Caco-2 (cell line): ENCODE measurements at regions not wholly inside any gene's neighbourhood (a gene's known extent, or its start where the extent isn't known, plus 50 kb on each side); places are given as distances from the start of the nearest gene placed in this dataset.
A peak's percentile ranks its signal among the peaks of the same experiment; 100 is the strongest.

ENCODE experiments used
- BruUV-seq: library from RNA; stranded (reverse); fragments of 400-500 nt; replicated peaks from 2 replicates; lab custom pipeline; 2021; lab: Mats Ljungman, UMichigan
- CTCF ChIA-PET: fragments of 300-600 bp; sonication (Branson Sonifier 250); formaldehyde crosslinking; loops from one replicate; lab custom pipeline; 2022; ENCODE audit warnings: antibody characterized with exemption; lab: Charles Lee
- POLR2A ChIA-PET: fragments of 300-600 bp; sonication (Branson Sonifier 250); formaldehyde crosslinking; loops from one replicate; lab custom pipeline; 2022; ENCODE audit warnings: antibody characterized with exemption; lab: Charles Lee
- DNase-seq, 2 experiments: peaks; one replicate each; pipeline versions ENCODE4 v3.0.0 to v3.0.0-alpha.2; 2020 to 2022
- H3K27me3 ChIP-seq: replicated peaks from 2 replicates; pipeline ENCODE4 v1.6.0; 2011; ENCODE audit warnings: low read length; ENCODE audit not compliant: control insufficient read depth, insufficient read depth
- H3K36me3 ChIP-seq: 2 replicates; pipeline ENCODE4 v1.5.1; 2011; ENCODE audit warnings: low read length; ENCODE audit not compliant: control insufficient read depth, insufficient read depth
- H3K4me1 ChIP-seq: fragments of 250-450 bp; sonication (Bioruptor Pico); 2 replicates; pipeline ENCODE4 v1.5.1; 2020; ENCODE audit warnings: mild to moderate bottlenecking
- H3K4me3 ChIP-seq: 2 replicates; pipeline ENCODE4 v1.5.1; 2011; ENCODE audit warnings: low read depth, mild to moderate bottlenecking, control low read depth, low read length
- H3K9me3 ChIP-seq: fragments of 250-450 bp; sonication (Bioruptor Pico); 2 replicates; pipeline ENCODE4 v1.5.1; 2020; ENCODE audit warnings: mild to moderate bottlenecking, moderate library complexity
- H3K27ac Mint-ChIP-seq: one replicate; pipeline ENCODE4 v1.8.0; 2022; ENCODE audit warnings: mixed read lengths; ENCODE audit not compliant: unreplicated experiment
- H3K27me3 Mint-ChIP-seq: one replicate; pipeline ENCODE4 v1.8.0; 2022; ENCODE audit warnings: mixed read lengths; ENCODE audit not compliant: insufficient read depth, unreplicated experiment
- H3K36me3 Mint-ChIP-seq: one replicate; pipeline ENCODE4 v1.8.0; 2022; ENCODE audit warnings: mild to moderate bottlenecking, mixed read lengths; ENCODE audit not compliant: insufficient read depth, unreplicated experiment
- H3K4me1 Mint-ChIP-seq: one replicate; pipeline ENCODE4 v1.8.0; 2022; ENCODE audit warnings: low read depth, mixed read lengths; ENCODE audit not compliant: unreplicated experiment
- H3K4me3 Mint-ChIP-seq: one replicate; pipeline ENCODE4 v1.8.0; 2022; ENCODE audit warnings: mild to moderate bottlenecking, moderate library complexity, mixed read lengths; ENCODE audit not compliant: unreplicated experiment
- H3K9me3 Mint-ChIP-seq: one replicate; pipeline ENCODE4 v1.8.0; 2022; ENCODE audit warnings: mixed read lengths; ENCODE audit not compliant: unreplicated experiment
- intact Hi-C: fragments of 100-400 bp; cut with micrococcal nuclease; formaldehyde crosslinking; loops from one replicate; pipeline ENCODE4 v1.10.0; 2022; ENCODE audit not compliant: unreplicated experiment
- TF ChIP-seq, protein P1 (sequence below), 2 experiments: fragments of 200-600 bp in 1 of 2; IDR thresholded peaks; 1 replicate in 1 of 2; 2 replicates in 1 of 2; pipeline versions ENCODE4 v1.5.1 to v1.8.0; 2011 to 2022; ENCODE audit warnings: antibody characterized with exemption in 1 of 2, control low read depth in 1 of 2, inconsistent platforms in 1 of 2, low read depth in 1 of 2, low read length in 1 of 2, mild to moderate bottlenecking in 1 of 2, moderate library complexity in 1 of 2; ENCODE audit not compliant: insufficient read depth in 1 of 2, severe bottlenecking in 1 of 2, unreplicated experiment in 1 of 2

DNA sequence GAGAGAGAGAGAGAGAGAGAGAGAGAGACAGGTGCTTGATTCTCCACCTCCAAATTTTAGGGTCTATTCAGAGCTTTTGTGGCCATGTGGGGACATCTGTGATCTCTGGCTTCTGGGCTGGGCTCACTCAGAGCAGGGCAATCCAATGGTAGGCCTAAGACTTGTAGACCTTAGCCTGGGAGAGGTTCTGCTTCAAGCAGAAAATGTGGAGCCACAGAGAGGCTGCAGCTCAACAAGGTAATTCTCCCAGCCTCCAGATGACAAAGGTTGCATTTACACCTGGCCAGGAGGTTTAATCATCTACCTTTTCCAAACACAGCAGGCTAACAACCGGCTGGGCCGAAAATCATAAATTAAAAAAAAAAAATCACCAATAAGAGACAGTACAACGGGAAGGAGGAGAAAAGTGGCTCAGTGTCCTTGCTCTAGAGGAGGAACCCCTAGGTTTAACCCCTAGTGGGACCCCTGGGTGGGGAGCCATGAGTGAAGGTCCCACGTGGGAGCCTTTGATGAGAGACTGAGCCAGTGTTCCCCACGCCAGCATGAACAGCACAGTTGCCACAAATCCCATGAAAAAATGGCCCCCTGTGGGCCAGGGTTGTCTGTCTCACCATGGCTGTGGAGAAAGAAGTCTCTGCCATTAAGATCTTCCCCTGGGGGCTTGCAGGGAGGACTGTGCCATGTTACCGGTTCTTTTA is 124.0 kb upstream of the GATA6 start:
- peak; percentile 84 to 88 for DNase-seq
- Mint-ChIP-seq H3K4me3 (peak overlapping the region; percentile 71), H3K27ac (peak overlapping the region; percentile 89), H3K4me1 (peaks cover 75% of the 10 kb centered on the region), H3K36me3 (peaks cover 16% of the 10 kb centered on the region), H3K9me3 (peaks cover 2% of the 10 kb centered on the region), H3K27me3 (no peaks in the 10 kb centered on the region)
- no TSS peak for BruUV-seq
- 0 out of 2 replicates have a peak overlapping the region, but pooled peaks have one; percentile 2 for H3K4me3 ChIP-seq
- H3K9me3 ChIP-seq = 0 out of 2 replicates have a peak, but pooled peaks cover 3% of the 10 kb centered on the region
- no peaks in the 10 kb centered on the region for H3K27me3 ChIP-seq
- ChIA-PET POLR2A (interaction anchor here (0.6 to 2.3 kb wide), 9 partner anchors 12 to 124 kb away, joined by 3 to 17 read pairs (median 5); partner anchors contain the start of gene GATA6), CTCF (interaction anchor here (0.6 to 1.5 kb wide), 5 partner anchors 25 to 517 kb away, joined by 3 to 8 read pairs (median 6); no protein-coding TSS in a partner anchor)
- TF ChIP-seq, protein P1, sequence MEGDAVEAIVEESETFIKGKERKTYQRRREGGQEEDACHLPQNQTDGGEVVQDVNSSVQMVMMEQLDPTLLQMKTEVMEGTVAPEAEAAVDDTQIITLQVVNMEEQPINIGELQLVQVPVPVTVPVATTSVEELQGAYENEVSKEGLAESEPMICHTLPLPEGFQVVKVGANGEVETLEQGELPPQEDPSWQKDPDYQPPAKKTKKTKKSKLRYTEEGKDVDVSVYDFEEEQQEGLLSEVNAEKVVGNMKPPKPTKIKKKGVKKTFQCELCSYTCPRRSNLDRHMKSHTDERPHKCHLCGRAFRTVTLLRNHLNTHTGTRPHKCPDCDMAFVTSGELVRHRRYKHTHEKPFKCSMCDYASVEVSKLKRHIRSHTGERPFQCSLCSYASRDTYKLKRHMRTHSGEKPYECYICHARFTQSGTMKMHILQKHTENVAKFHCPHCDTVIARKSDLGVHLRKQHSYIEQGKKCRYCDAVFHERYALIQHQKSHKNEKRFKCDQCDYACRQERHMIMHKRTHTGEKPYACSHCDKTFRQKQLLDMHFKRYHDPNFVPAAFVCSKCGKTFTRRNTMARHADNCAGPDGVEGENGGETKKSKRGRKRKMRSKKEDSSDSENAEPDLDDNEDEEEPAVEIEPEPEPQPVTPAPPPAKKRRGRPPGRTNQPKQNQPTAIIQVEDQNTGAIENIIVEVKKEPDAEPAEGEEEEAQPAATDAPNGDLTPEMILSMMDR (IDR thresholded peaks at IDR 0.05; ENCODE audit: insufficient read depth in 1 of 2, low read depth in 1 of 2, low read length in 1 of 2, severe bottlenecking in 1 of 2, unreplicated experiment in 1 of 2) = no peak
- intact Hi-C loops = loop anchor here (1.0 to 2.0 kb wide), 4 partner anchors 25 to 123 kb away; partner anchors contain the start of gene GATA6
- H3K4me1 ChIP-seq = peaks cover 88% of the 10 kb centered on the region
- no peaks in the 10 kb centered on the region for H3K36me3 ChIP-seq

DNA sequence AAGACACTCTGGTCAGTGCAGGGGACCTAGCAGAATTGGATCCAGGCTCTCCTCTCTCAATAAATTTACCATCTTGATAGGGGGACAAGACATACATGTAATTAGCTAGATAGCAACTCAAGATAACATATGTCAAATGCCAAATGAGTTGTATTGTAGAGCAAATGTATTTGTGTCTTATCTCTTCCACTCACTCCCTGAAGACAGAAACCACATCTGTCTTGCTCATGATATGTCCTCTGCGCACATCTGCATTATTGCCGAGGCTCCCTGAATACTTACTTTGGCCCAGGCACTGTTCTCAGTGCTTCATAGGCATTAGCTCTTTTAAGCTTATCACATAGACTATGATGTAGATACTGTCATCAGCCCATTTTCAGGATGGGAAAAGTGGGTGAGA is 122.9 kb upstream of the GATA6 start:
- DNase-seq = no peak
- ChIA-PET CTCF (no interaction called here), POLR2A (interaction anchor here (2.3 kb wide), 1 partner anchor 26 kb away, joined by 17 read pairs; no protein-coding TSS in a partner anchor)
- Mint-ChIP-seq H3K4me1 (peaks cover 78% of the 10 kb centered on the region), H3K27me3 (no peaks in the 10 kb centered on the region), H3K27ac (peak overlapping the region; percentile 89), H3K9me3 (no peaks in the 10 kb centered on the region), H3K36me3 (peaks cover 11% of the 10 kb centered on the region), H3K4me3 (no peak overlapping the region)
- no peaks in the 10 kb centered on the region for H3K36me3 ChIP-seq
- H3K4me1 ChIP-seq = peaks cover 86% of the 10 kb centered on the region
- H3K4me3 ChIP-seq = no peak overlapping the region
- intact Hi-C loops = no loop called here
- TF ChIP-seq, protein P1 (IDR thresholded peaks at IDR 0.05; ENCODE audit: insufficient read depth in 1 of 2, low read depth in 1 of 2, low read length in 1 of 2, severe bottlenecking in 1 of 2, unreplicated experiment in 1 of 2) = no peak
- H3K9me3 ChIP-seq = no peaks in the 10 kb centered on the region
- no TSS peak for BruUV-seq
- H3K27me3 ChIP-seq = no peaks in the 10 kb centered on the region

DNA sequence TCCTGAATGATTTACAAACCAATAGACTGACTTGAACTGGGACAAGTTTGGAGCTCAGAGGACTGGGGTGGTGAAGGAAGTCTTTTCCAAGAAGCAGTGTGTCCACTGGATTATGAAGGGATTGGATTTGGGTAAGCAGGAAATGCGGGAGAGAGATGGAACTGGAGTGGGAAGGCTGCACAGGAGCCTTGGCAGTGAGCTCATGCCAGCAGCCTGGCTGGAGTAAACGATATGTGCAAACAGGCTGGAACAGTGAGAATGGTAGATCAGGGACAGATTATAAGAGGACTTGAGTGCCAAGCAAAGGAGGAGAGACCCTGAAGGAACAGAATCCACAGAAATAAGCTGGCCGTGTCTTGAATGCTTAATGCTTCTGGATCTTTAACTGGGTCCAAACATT is 121.9 kb upstream of the GATA6 start:
- Mint-ChIP-seq H3K4me1 (peaks cover 74% of the 10 kb centered on the region), H3K27me3 (no peaks in the 10 kb centered on the region), H3K9me3 (no peaks in the 10 kb centered on the region), H3K4me3 (no peak overlapping the region), H3K36me3 (peaks cover 13% of the 10 kb centered on the region), H3K27ac (peak overlapping the region; percentile 89)
- ChIA-PET CTCF (interaction anchor here (1.1 kb wide), 1 partner anchor 50 kb away, joined by 4 read pairs; no protein-coding TSS in a partner anchor), POLR2A (no interaction called here)
- H3K36me3 ChIP-seq = no peaks in the 10 kb centered on the region
- no peak overlapping the region for H3K4me3 ChIP-seq
- intact Hi-C loops = no loop called here
- DNase-seq = no peak
- no TSS peak for BruUV-seq
- no peaks in the 10 kb centered on the region for H3K27me3 ChIP-seq
- no peaks in the 10 kb centered on the region for H3K9me3 ChIP-seq
- TF ChIP-seq, protein P1 (IDR thresholded peaks at IDR 0.05; ENCODE audit: insufficient read depth in 1 of 2, low read depth in 1 of 2, low read length in 1 of 2, severe bottlenecking in 1 of 2, unreplicated experiment in 1 of 2) = no peak
- H3K4me1 ChIP-seq = peaks cover 84% of the 10 kb centered on the region
